Lung (tissue), 11 donors: ENCODE measurements at regions not wholly inside any gene's neighbourhood (a gene's known extent, or its start where the extent isn't known, plus 50 kb on each side); places are given as distances from the start of the nearest gene placed in this dataset.

Source experiments
- ATAC-seq: fragments of 200-7000 bp; cut with Tn5 transposase; one replicate; pipeline ENCODE4 v1.9.1; 2020; ENCODE audit warnings: moderate number of reproducible peaks; ENCODE audit not compliant: insufficient read depth, low FRiP score
- DNase-seq, 3 donors: peaks; one replicate each; pipeline ENCODE4 v3.0.0-alpha.2; 2013 to 2017
- H3K27ac ChIP-seq, 2 donors: one replicate each; pipeline ENCODE4 v1.5.1; 2013; ENCODE audit warnings: mild to moderate bottlenecking in 2 of 2, moderate library complexity in 2 of 2, control low read depth in 1 of 2, inconsistent platforms in 1 of 2, low read depth in 1 of 2, low read length in 1 of 2
- H3K27me3 ChIP-seq, 3 donors: one replicate each; pipeline ENCODE4 v1.5.1; 2013; ENCODE audit warnings: low read length in 2 of 3; ENCODE audit not compliant: control insufficient read depth in 3 of 3, insufficient read depth in 3 of 3
- H3K36me3 ChIP-seq, 4 donors: one replicate each; pipeline ENCODE4 v1.5.1; 2013; ENCODE audit warnings: low read length in 4 of 4, mild to moderate bottlenecking in 1 of 4, moderate library complexity in 1 of 4; ENCODE audit not compliant: control insufficient read depth in 4 of 4, insufficient read depth in 4 of 4
- H3K4me1 ChIP-seq, 5 donors: one replicate each; pipeline ENCODE4 v1.5.1; 2013; ENCODE audit warnings: low read length in 5 of 5, mild to moderate bottlenecking in 2 of 5, moderate library complexity in 1 of 5; ENCODE audit not compliant: control insufficient read depth in 5 of 5, insufficient read depth in 5 of 5
- H3K4me3 ChIP-seq: one replicate; pipeline ENCODE4 v1.5.1; 2013; ENCODE audit warnings: mild to moderate bottlenecking, control low read depth, moderate library complexity
- H3K9ac ChIP-seq, 2 donors: one replicate each; pipeline ENCODE4 v1.5.1; 2013; ENCODE audit warnings: low read length in 2 of 2, control low read depth in 1 of 2; ENCODE audit not compliant: insufficient read depth in 1 of 2
- H3K9me3 ChIP-seq, 4 donors: one replicate each; pipeline ENCODE4 v1.5.1; 2013; ENCODE audit warnings: low read length in 3 of 4, mild to moderate bottlenecking in 1 of 4, moderate library complexity in 1 of 4; ENCODE audit not compliant: control insufficient read depth in 4 of 4, insufficient read depth in 3 of 4
- WGBS, 2 donors: extraction: QIAGEN DNeasy Blood & Tissue Kit; methylation state at CpG; one replicate each; pipeline ENCODE4 v1.1.7; 2013; 5-methylcytosine and 5-hydroxymethylcytosine counted together
- TF ChIP-seq, protein P1 (sequence below): IDR thresholded peaks from 2 replicates; pipeline ENCODE4 v1.5.1; 2012; ENCODE audit warnings: mild to moderate bottlenecking; ENCODE audit errors: control extremely low read depth, extremely low read depth
- donor health status: control.
- donor health status: control.
- donor health status: Bipolar disorder and iron deficiency.
- donor health status: healthy.
- donor health status: DM: yes; HTN: yes; CAD: no.

DNA sequence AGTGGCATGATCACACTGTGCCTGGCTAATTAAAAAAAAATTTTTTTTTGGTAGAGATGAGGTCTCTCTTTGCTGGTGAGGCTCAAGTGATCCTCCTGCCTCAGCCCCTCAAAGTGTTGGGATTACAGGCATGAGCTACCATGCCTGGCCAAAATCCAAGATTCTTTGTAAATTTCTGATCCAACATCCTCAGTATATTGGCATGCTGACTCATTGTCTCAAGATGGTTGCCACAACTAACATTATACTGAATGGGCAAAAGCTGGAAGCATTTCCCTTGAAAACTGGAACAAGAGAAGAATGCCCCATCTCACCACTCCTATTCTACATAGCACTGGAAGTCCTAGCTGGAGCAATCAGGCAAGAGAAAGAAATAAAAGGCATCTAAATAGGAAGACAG lies 100.0 kb downstream of the KLF5 start:
- Histone ChIP-seq H3K9ac (no peak overlapping the region), H3K27me3 (no peaks in the 10 kb centered on the region), H3K9me3 (no peaks in the 10 kb centered on the region), H3K27ac (no peak overlapping the region), H3K4me3 (no peak overlapping the region), H3K36me3 (no peaks in the 10 kb centered on the region), H3K4me1 (no peaks in the 10 kb centered on the region)
- TF ChIP-seq, protein P1, sequence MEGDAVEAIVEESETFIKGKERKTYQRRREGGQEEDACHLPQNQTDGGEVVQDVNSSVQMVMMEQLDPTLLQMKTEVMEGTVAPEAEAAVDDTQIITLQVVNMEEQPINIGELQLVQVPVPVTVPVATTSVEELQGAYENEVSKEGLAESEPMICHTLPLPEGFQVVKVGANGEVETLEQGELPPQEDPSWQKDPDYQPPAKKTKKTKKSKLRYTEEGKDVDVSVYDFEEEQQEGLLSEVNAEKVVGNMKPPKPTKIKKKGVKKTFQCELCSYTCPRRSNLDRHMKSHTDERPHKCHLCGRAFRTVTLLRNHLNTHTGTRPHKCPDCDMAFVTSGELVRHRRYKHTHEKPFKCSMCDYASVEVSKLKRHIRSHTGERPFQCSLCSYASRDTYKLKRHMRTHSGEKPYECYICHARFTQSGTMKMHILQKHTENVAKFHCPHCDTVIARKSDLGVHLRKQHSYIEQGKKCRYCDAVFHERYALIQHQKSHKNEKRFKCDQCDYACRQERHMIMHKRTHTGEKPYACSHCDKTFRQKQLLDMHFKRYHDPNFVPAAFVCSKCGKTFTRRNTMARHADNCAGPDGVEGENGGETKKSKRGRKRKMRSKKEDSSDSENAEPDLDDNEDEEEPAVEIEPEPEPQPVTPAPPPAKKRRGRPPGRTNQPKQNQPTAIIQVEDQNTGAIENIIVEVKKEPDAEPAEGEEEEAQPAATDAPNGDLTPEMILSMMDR: no peak
- no peak for ATAC-seq
- DNase-seq: no peak

DNA sequence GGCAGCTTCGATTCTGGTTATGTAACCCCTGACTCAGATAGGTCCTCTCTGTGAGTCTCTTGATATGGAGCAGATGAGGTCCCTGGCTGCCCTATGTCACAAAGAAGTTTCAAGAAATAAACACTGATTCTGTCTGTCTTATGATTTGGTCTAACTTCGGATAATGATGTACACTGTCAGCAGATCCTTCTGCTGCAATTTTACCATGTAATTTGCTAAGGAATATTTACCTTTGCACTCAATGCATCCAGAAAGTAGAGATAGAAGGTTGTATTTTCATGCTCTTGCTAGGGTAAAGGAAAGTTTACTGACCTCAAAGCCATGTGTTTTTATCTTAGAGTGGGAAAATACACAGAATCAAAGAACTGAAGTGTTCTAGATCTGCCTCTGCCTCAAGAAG lies 98.2 kb downstream of the KLF5 start:
- Histone ChIP-seq H3K36me3 (no peaks in the 10 kb centered on the region), H3K4me1 (no peaks in the 10 kb centered on the region), H3K9me3 (no peaks in the 10 kb centered on the region), H3K9ac (no peak overlapping the region), H3K4me3 (no peak overlapping the region), H3K27me3 (no peaks in the 10 kb centered on the region), H3K27ac (no peak overlapping the region)
- ATAC-seq: no peak
- no peak for DNase-seq
- WGBS, 2 donors: 69 to 79% methylated on average over 2 of the region's 2 CpGs
- TF ChIP-seq, protein P1: no peak

DNA sequence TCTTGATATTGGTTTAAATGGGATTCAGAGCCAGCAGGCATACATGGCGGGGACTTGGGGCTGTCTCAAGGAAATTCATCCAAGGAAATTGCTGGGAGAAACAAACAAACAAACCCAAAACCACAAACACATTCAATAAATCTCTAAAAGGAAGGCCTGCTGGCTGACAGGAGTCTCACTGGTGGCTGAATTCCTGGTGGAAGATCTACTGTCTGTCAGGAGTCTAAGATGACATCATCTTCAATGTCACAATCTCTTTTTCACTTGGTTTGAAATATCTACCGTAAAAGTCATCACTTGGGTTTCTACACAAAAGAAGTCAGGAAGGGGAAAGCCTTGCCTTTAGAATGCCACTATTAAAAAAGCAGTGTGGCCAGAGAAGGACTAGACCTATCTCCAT lies 87.9 kb downstream of the KLF5 start:
- no peak for ATAC-seq
- no peak for DNase-seq
- TF ChIP-seq, protein P1: no peak
- Histone ChIP-seq H3K27me3 (no peaks in the 10 kb centered on the region), H3K9me3 (no peaks in the 10 kb centered on the region), H3K36me3 (no peaks in the 10 kb centered on the region), H3K4me1 (peaks cover 0 to 5% (median 0%) of the 10 kb centered on the region in 5 donors), H3K27ac (no peak overlapping the region), H3K4me3 (no peak overlapping the region), H3K9ac (no peak overlapping the region)
- 74 to 88% methylated on average over 2 of the region's 2 CpGs for WGBS, 2 donors

DNA sequence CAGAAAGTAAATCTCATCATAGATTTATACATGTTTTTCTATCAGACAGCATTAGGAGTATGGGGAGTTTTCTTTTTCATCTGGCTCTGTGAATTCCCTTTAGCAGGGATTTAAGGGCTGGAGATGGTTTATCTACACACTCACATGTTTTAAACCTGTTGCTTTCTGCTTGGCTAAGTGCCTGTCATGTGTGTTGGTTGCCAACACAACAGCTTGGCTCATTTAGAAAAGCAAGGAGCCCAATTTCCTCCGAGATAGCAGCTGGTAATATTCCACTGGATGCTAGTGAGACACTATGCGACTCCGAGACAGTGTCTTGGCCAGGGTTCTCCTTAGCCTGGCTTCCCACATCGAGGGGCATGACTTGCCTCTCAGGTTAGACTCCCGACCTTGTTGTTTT lies 83.3 kb downstream of the KLF5 start:
- Histone ChIP-seq H3K9ac (no peak overlapping the region), H3K36me3 (no peaks in the 10 kb centered on the region), H3K9me3 (no peaks in the 10 kb centered on the region), H3K4me3 (no peak overlapping the region), H3K4me1 (peaks cover 0 to 15% (median 3%) of the 10 kb centered on the region in 5 donors), H3K27me3 (no peaks in the 10 kb centered on the region), H3K27ac (peak overlapping the region in 1 of 2 donors; percentile 53)
- 45 to 70% methylated on average over 5 of the region's 5 CpGs for WGBS, 2 donors
- DNase-seq (peak; percentile 50 to 78 (median 66)), ATAC-seq (no peak)
- TF ChIP-seq, protein P1: no peak
